K562 (cell line): ENCODE measurements at regions not wholly inside any gene's neighbourhood (a gene's known extent, or its start where the extent isn't known, plus 50 kb on each side); places are given as distances from the start of the nearest gene placed in this dataset.

Experiments
- ATAC-seq: fragments of 200-7000 bp; cut with Tn5 transposase; 3 replicates; pipeline ENCODE4 v1.9.1; 2020; ENCODE audit warnings: moderate library complexity
- BruUV-seq: library from RNA; stranded (reverse); fragments of 400-500 nt; replicated peaks from 2 replicates; lab custom pipeline; 2021; lab: Mats Ljungman, UMichigan
- CTCF ChIA-PET: fragments of 300-600 bp; formaldehyde crosslinking; extraction: SDS; loops from one replicate; lab custom pipeline; 2021; ENCODE audit warnings: low intra/inter-chr PET ratio; lab: Yijun Ruan, JAX
- POLR2A ChIA-PET: fragments of 300-600, 350-650 bp; sonication (Branson Sonifier 250); formaldehyde crosslinking; extraction: SDS; loops from one replicate; lab custom pipeline; 2021; ENCODE audit warnings: antibody characterized with exemption, inconsistent platforms; lab: Yijun Ruan, JAX
- DNase-seq, 4 experiments: peaks; one replicate each; pipeline versions ENCODE4 v3.0.0 to v3.0.0-alpha.2; 2011 to 2018; ENCODE audit warnings: low spot score in 3 of 4, mixed read lengths in 3 of 4; ENCODE audit errors: extremely low read depth in 1 of 4
- FAIRE-seq: peaks from 2 replicates; lab custom pipeline; 2011; peaks lifted over from hg19 to GRCh38; lab: Jason Lieb, UNC
- H2AFZ ChIP-seq: 2 replicates; pipeline ENCODE4 v1.6.0; 2011; ENCODE audit warnings: low read depth, low read length, control low read depth, inconsistent platforms
- H3K27ac ChIP-seq: fragments of 200-600 bp; 3 replicates; pipeline ENCODE4 v1.8.0; 2011; ENCODE audit warnings: low read depth, mild to moderate bottlenecking, control low read depth, inconsistent platforms, low read length, moderate library complexity, mixed read lengths; ENCODE audit errors: extremely low read depth
- H3K27me3 ChIP-seq, 2 experiments: fragments of 300-600 bp in 1 of 2; 2 replicates in 1 of 2; 3 replicates in 1 of 2; pipeline versions ENCODE4 v1.6.0 to v1.8.0; 2011; ENCODE audit warnings: inconsistent platforms in 2 of 2, low read length in 2 of 2, mild to moderate bottlenecking in 1 of 2, mixed read lengths in 1 of 2, moderate library complexity in 1 of 2; ENCODE audit not compliant: control insufficient read depth in 2 of 2, insufficient read depth in 2 of 2
- H3K36me3 ChIP-seq: fragments of 300-600 bp; 3 replicates; pipeline ENCODE4 v1.8.0; 2011; ENCODE audit warnings: mild to moderate bottlenecking, low read length, inconsistent platforms; ENCODE audit not compliant: control insufficient read depth, insufficient read depth
- H3K4me1 ChIP-seq, 2 experiments: fragments of 200-600 bp in 1 of 2; replicated peaks in 1 of 2; 2 replicates in 1 of 2; 3 replicates in 1 of 2; pipeline versions ENCODE4 v1.5.1 to v1.8.0; 2011; ENCODE audit warnings: inconsistent platforms in 2 of 2, low read length in 2 of 2, mild to moderate bottlenecking in 1 of 2, mixed read lengths in 1 of 2, moderate library complexity in 1 of 2; ENCODE audit not compliant: control insufficient read depth in 2 of 2, insufficient read depth in 2 of 2
- H3K4me2 ChIP-seq: 2 replicates; pipeline ENCODE4 v1.6.1; 2011; ENCODE audit warnings: low read length, control low read depth, inconsistent platforms, mixed read lengths; ENCODE audit not compliant: insufficient read depth
- H3K4me3 ChIP-seq: fragments of 200-600 bp; sonication (generic), shearing (Covaris generic); 2 replicates; pipeline ENCODE4 v1.5.1; 2016; ENCODE audit warnings: control low read depth, inconsistent platforms
- H3K79me2 ChIP-seq: fragments of 200-600 bp; 3 replicates; pipeline ENCODE4 v1.8.0; 2011; ENCODE audit warnings: low read length, inconsistent platforms; ENCODE audit not compliant: control insufficient read depth, insufficient read depth
- H3K9ac ChIP-seq, 2 experiments: 2 replicates each; pipeline versions ENCODE4 v1.6.0 to v1.6.1; 2011; ENCODE audit warnings: low read depth in 2 of 2, low read length in 2 of 2, control low read depth in 1 of 2, inconsistent platforms in 1 of 2, mild to moderate bottlenecking in 1 of 2, mixed read lengths in 1 of 2; ENCODE audit not compliant: insufficient read depth in 1 of 2
- H3K9me1 ChIP-seq: one replicate; pipeline ENCODE4 v1.6.0; 2011; ENCODE audit warnings: inconsistent platforms, mild to moderate bottlenecking, low read length, moderate library complexity; ENCODE audit not compliant: control insufficient read depth, insufficient read depth
- H3K9me3 ChIP-seq: replicated peaks from 2 replicates; pipeline ENCODE4 v1.5.1; 2011; ENCODE audit warnings: low read depth, low read length, inconsistent platforms; ENCODE audit not compliant: control insufficient read depth, insufficient read depth
- H4K20me1 ChIP-seq: replicated peaks from 2 replicates; pipeline ENCODE4 v1.6.1; 2011; ENCODE audit warnings: low read length, inconsistent platforms, mixed read lengths; ENCODE audit not compliant: control insufficient read depth, insufficient read depth
- ARID2 ChIP-seq: fragments of 450-650 bp; IDR thresholded peaks from 2 replicates; pipeline ENCODE4 v1.6.1; 2017; ENCODE audit warnings: antibody characterized with exemption, mild to moderate bottlenecking
- E2F6 ChIP-seq, 2 experiments: IDR thresholded peaks; 2 replicates each; pipeline ENCODE4 v1.6.1; 2011; ENCODE audit warnings: borderline replicate concordance in 1 of 2, control low read depth in 1 of 2, low read depth in 1 of 2, low read length in 1 of 2, mild to moderate bottlenecking in 1 of 2, mixed read lengths in 1 of 2, moderate library complexity in 1 of 2; ENCODE audit not compliant: insufficient read depth in 1 of 2, insufficient read length in 1 of 2, poor library complexity in 1 of 2, severe bottlenecking in 1 of 2; ENCODE audit errors: extremely low read depth in 1 of 2
- ETV1 ChIP-seq: fragments of 450-650 bp; conservative IDR thresholded peaks from 2 replicates; pipeline ENCODE4 v1.6.1; 2016; ENCODE audit warnings: missing genetic modification characterization, control low read depth, low read depth, missing compliant biosample characterization
- HLTF ChIP-seq: fragments of 450-650 bp; IDR thresholded peaks from 2 replicates; pipeline ENCODE4 v1.6.1; 2016
- MED1 ChIP-seq: sonication (generic); formaldehyde crosslinking; IDR thresholded peaks from 2 replicates; pipeline ENCODE4 v1.8.1; 2023; ENCODE audit warnings: missing genetic modification reagents, borderline replicate concordance
- MTA2 ChIP-seq: fragments of 450-650 bp; IDR thresholded peaks from 2 replicates; pipeline ENCODE4 v1.6.1; 2016; ENCODE audit warnings: low read depth
- MXD1 ChIP-seq: fragments of 250-450 bp; sonication (Bioruptor Pico); IDR thresholded peaks from 2 replicates; pipeline ENCODE4 v1.8.0; 2021; ENCODE audit warnings: borderline replicate concordance, mild to moderate bottlenecking, moderate library complexity; ENCODE audit not compliant: poor library complexity, severe bottlenecking
- NR3C1 ChIP-seq: sonication (generic); formaldehyde crosslinking; IDR thresholded peaks from 2 replicates; pipeline ENCODE4 v1.8.1; 2022; ENCODE audit warnings: missing genetic modification reagents
- ZNF133 ChIP-seq: fragments of 250-450 bp; sonication (Bioruptor Pico); IDR thresholded peaks from 2 replicates; pipeline ENCODE4 v1.4.0; 2020; ENCODE audit warnings: mild to moderate bottlenecking
- ZNF140 ChIP-seq: fragments of 250-450 bp; sonication (Bioruptor Pico); IDR thresholded peaks from 2 replicates; pipeline ENCODE4 v1.8.0; 2021; ENCODE audit warnings: moderate library complexity, mild to moderate bottlenecking, inconsistent platforms
- ZNF318 ChIP-seq, 2 experiments: fragments of 450-650 bp; IDR thresholded peaks; 2 replicates each; pipeline ENCODE4 v1.6.1; 2016; ENCODE audit warnings: mild to moderate bottlenecking in 2 of 2, borderline replicate concordance in 1 of 2, low read depth in 1 of 2, moderate library complexity in 1 of 2
- ZNF589 ChIP-seq: fragments of 200-800 bp; sonication (Bioruptor generic); IDR thresholded peaks from 2 replicates; pipeline ENCODE4 v1.6.1; 2016; ENCODE audit warnings: low read depth, missing genetic modification characterization, missing compliant biosample characterization
- ZNF696 ChIP-seq: fragments of 250-450 bp; sonication (Bioruptor Pico); conservative IDR thresholded peaks from 2 replicates; pipeline ENCODE4 v1.4.0; 2020; ENCODE audit warnings: mild to moderate bottlenecking, moderate library complexity
- WGBS: fragments of 100-300 bp; shearing (Covaris generic); methylation state at CpG from one replicate; pipeline ENCODE4 v1.1.6; 2016; ENCODE audit warnings: low coverage, mixed read lengths; ENCODE audit not compliant: insufficient coverage; ENCODE audit errors: missing lambda C conversion rate; 5-methylcytosine and 5-hydroxymethylcytosine counted together
- in situ Hi-C: fragments of 300-500 bp; cut with MboI; formaldehyde crosslinking; loops from 4 replicates; pipeline ENCODE4 v1.15.0; 2018; ENCODE audit warnings: inconsistent platforms, mixed read lengths
- intact Hi-C: fragments of 100-400 bp; cut with micrococcal nuclease; formaldehyde crosslinking; loops from 2 replicates; pipeline ENCODE4 v1.14.2; 2022

- CTCF ChIA-PET, result no interaction called here
- H4K20me1 ChIP-seq, result no peaks in the 10 kb centered on the region
- H3K4me1 ChIP-seq, result no peaks in the 10 kb centered on the region
- no peak overlapping the region for H3K4me3 ChIP-seq
- H3K9ac ChIP-seq, result no peak overlapping the region
- no peaks in the 10 kb centered on the region for H3K9me3 ChIP-seq
- in situ Hi-C loops (no loop called here), intact Hi-C loops (no loop called here)
- WGBS, result 0% methylated on average over 4 of the region's 4 CpGs
- H3K79me2 ChIP-seq, result no peaks in the 10 kb centered on the region
- POLR2A ChIA-PET, result no interaction called here
- H3K36me3 ChIP-seq, result no peaks in the 10 kb centered on the region
- no TSS peak for BruUV-seq
- FAIRE-seq (no peak), ATAC-seq (no peak), DNase-seq (no peak)
- no peaks in the 10 kb centered on the region for H3K9me1 ChIP-seq
- no peaks in the 10 kb centered on the region for H3K27me3 ChIP-seq
- H2AFZ ChIP-seq, result no peak overlapping the region
- no peak overlapping the region for H3K4me2 ChIP-seq
- H3K27ac ChIP-seq, result no peak overlapping the region
- TF ChIP-seq ZNF589 (CRISPR knock-in tag) (no peak), ZNF318 (IDR thresholded peaks at IDR 0.05; ENCODE audit: borderline replicate concordance in 1 of 2, low read depth in 1 of 2) (no peak), MED1 (no peak), ZNF140 (CRISPR knock-in tag) (no peak), HLTF (no peak), MTA2 (no peak), MXD1 (CRISPR knock-in tag) (no peak), ARID2 (no peak), NR3C1 (CRISPR knock-in tag) (no peak), ZNF133 (CRISPR knock-in tag) (no peak), ETV1 (tag) (no peak), E2F6 (IDR thresholded peaks at IDR 0.05; ENCODE audit: borderline replicate concordance in 1 of 2, extremely low read depth in 1 of 2, insufficient read depth in 1 of 2, insufficient read length in 1 of 2, low read depth in 1 of 2, low read length in 1 of 2, poor library complexity in 1 of 2, severe bottlenecking in 1 of 2) (no peak), ZNF696 (CRISPR knock-in tag) (no peak)
Measured at GRCh38 chr3:191959876-191960413, 499.0 kb downstream of the PYDC2 start.
